Peyer's patch (tissue), 4 donors: ENCODE measurements at regions not wholly inside any gene's neighbourhood (a gene's known extent, or its start where the extent isn't known, plus 50 kb on each side); places are given as distances from the start of the nearest gene placed in this dataset.

Experiments
- CTCF ChIP-seq, 6 experiments: fragments of 450-650 bp in 4 of 6; fragments of 200-600 bp in 2 of 6; sonication (generic) in 1 of 6; IDR thresholded peaks; one replicate each; pipeline ENCODE4 v1.5.1; 2017 to 2019; ENCODE audit warnings: antibody characterized with exemption in 6 of 6, mild to moderate bottlenecking in 3 of 6, moderate library complexity in 1 of 6
- POLR2A ChIP-seq, 2 donors: fragments of 450-650 bp; IDR thresholded peaks; one replicate each; pipeline ENCODE4 v1.5.1; 2017; ENCODE audit warnings: antibody characterized with exemption in 2 of 2, mild to moderate bottlenecking in 2 of 2, moderate library complexity in 2 of 2

- no peak for TF ChIP-seq POLR2A (IDR thresholded peaks at IDR 0.05)
- no peak for TF ChIP-seq CTCF (IDR thresholded peaks at IDR 0.05)
Measured at GRCh38 chr3:162945626-162946025, 1449.0 kb downstream of the OTOL1 start.
